ENCODE measurements at regions not wholly inside any gene's neighbourhood (a gene's known extent, or its start where the extent isn't known, plus 50 kb on each side); places are given as distances from the start of the nearest gene placed in this dataset.

GRCh38 chr14:41476526-41476925 is 130.2 kb upstream of the LRFN5 start:
- TF ChIP-seq POLR2AphosphoS5 (IDR thresholded peaks at IDR 0.05; ENCODE audit: borderline replicate concordance, low read depth, low read length) (no peak), EZH2 (IDR thresholded peaks at IDR 0.05) (no peak)
